HG02588 (cell line): ENCODE measurements at regions not wholly inside any gene's neighbourhood (a gene's known extent, or its start where the extent isn't known, plus 50 kb on each side); places are given as distances from the start of the nearest gene placed in this dataset.
"Not testable (repeated sequence)": the region's sequence is repeated elsewhere in the genome, so short reads cannot be mapped to it uniquely, and the experiment has no call there.

Source experiments
- ATAC-seq: cut with Tn5 transposase; IDR thresholded peaks from one replicate; pipeline ENCODE4 v1.9.1; 2021; ENCODE audit warnings: mild to moderate bottlenecking, moderate library complexity; ENCODE audit not compliant: unreplicated experiment

DNA sequence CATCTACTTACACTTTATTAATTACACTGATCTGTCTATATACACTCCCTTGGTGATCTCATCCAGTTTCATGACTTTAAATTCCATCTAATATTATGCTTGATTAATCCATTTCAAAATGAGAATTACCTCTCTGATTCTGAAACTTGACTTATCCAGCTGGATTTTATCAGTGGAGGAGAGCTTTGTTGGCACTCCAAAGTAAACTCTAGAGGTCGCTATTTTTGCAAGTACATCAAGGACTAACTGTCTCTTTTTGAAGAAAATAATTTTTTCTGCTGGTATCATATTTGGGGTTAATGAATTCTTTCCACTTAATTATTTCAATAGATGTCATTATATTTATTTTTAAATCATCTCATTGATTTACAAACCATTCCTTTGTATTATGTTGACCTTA, 630.3 kb upstream of the MAN1A1 start:
- ATAC-seq = no peak

DNA sequence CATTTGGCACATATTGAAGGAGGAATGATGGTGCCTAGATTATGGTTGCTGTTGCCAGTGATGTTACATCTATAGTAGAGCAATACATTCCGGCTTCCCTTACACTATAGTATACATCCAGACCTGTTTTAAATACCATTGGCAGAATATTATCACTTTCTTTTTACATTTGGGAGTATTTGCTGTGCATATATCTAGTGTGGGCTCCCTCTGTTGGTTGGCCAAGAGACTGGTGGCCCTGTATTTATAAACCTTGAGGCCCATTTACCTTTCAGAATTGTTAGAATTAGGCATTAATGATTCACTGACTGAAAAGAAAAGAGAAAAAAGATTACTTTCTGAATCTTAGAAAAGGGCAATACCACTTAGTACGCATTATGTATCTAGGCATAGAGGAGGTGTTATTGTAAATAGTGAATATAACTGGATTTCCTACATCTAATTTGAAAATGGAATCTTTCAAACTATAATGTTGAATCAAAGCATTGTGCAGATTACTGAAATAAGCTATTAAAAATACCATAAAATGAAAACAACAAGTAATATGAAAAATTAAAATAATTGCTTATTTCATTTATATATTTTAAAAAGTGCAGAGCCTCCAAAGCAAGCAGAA, 628.8 kb upstream of the MAN1A1 start:
- ATAC-seq = peak; percentile 63

DNA sequence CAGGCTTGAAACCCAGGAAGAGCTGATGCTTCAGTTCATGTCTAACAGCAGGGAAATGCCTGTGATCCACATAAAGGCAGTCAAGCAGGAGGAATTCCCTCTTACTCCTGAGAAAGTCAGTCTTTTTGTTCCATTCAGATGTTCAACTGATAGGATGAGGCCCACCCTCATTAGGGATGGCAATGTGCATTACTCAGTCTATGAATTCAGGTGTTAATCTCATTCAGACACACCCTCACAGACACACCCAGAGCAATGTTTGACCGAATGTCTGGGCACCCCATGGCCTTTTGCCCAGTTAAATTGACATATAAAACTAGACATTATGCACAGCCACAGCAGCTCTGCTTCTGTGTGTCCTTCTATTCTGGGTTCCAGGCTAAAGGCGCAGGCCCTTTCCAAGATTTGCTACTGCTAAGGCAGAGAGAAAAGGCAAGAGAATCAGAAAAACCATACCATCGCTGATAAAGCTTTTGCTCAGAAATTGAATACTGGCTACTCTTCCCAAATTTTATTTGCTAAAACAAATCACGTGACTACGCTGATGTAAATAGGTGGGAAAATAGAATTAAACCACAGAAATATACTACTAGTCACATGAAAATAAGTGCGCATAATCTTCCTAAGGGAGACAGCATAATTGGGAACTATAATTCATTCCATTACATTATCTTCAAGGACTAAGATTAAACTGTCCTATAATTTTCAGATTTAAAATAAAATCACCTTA, 625.0 kb upstream of the MAN1A1 start:
- no peak for ATAC-seq

DNA sequence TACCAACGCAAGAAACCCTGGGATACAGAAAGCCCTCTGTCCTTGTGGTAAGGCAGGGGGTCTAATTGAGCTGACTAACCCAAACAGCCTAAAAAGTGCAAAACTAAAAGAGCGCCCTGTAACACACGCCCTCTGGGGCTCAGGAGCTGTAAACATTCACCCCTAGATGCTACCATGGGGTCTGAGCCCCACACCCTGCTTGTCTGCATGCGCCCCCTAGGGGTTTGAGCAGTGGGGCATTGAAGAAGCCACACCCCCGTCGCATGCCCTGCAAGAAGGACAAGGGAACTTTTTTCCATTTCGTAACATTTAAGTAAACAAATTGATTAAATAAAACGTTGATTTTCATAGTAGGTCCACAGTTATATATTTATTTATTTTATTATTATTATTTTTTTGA, 616.9 kb upstream of the MAN1A1 start:
- no peak for ATAC-seq

DNA sequence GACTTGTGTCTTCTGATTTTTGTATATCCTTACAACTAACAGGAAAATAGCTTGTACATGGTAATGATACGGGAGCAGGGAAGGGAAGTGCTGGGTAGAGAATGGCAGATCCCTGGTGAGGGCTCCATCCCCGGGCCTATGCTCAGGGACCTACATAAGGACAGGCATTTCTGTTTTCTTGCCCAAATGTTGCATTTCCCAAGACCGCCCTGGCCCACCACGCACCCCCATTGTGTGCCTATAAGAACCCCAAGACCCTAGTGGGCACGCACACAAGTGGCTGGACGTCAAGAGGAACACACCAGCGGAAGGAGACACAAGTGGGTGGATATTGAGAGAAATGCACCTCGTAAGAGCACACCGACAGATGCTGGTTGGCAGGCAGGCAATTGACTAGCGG, 616.3 kb upstream of the MAN1A1 start:
- ATAC-seq = no peak

DNA sequence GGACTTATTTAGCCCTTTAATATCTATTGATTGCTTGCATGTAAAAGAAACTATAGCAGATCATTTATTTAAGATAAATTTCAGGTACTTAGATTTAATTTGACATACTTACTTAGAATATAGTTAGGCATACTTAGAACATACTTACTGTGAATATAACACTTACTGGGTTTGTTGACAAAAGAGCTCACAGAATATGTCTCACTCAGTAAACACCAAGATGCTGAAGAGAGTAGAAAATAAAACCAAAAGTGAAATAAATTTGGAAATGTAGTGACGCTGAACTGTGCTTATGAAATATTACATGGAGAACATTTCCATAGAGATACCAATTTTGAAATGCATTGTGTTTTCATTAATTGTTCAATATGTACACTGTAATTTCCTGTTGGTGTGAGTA, 615.4 kb upstream of the MAN1A1 start:
- no peak for ATAC-seq

DNA sequence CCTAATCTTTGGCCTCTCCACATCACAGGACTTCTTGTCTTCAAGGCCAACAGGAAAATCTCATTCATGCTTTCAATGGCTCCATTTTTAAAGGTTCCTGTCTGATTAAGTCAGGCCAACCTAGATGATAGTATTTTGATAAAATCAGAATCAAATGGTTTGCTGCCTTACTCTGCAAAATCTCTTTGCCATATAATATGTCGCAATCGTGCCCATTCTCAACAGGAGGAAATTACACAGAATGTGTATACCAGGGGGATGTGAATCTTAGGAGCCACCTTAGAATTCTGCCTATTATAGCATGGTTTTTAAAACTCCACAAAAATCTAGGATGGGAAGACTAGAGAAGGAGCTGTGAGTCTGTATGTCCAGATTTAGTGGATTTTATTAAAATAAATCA, 612.9 kb upstream of the MAN1A1 start:
- no peak for ATAC-seq

DNA sequence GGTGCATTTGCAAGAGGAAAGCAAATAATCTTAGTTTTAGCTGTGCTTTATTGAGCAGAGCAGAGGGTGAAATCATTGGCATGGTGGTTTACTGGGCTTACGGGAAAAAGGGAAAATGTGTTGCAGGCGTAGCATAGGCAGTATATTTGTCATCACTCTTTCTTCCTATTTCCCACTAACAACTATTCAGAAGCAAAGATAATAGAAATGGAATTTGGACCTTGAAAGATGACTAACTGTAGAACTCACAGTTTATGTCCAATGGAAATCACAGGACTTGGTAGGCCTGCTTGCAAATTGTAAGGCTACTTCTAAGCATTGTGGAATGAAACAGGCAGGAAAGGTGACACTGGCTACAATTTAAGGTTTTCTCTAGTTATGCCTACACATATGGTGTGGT, 611.9 kb upstream of the MAN1A1 start:
- ATAC-seq = no peak

DNA sequence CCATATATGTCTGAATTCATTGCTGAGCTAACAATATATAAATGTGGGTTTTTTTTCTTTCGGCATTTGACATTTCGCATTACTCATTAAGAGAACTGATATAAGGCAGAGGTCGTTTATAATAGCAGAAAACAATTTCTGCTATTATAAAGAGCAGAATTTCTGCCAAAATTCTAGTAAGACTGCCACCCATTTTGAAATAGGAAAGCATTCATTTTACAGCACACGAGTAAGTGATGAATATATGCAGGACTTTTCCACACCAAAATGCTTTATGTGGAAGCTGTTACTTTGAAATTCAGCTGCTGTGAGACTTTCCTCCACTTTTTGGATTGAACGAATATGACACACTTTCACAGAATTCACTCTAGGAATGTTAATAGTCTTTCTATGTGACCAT, 610.9 kb upstream of the MAN1A1 start:
- ATAC-seq = no peak

DNA sequence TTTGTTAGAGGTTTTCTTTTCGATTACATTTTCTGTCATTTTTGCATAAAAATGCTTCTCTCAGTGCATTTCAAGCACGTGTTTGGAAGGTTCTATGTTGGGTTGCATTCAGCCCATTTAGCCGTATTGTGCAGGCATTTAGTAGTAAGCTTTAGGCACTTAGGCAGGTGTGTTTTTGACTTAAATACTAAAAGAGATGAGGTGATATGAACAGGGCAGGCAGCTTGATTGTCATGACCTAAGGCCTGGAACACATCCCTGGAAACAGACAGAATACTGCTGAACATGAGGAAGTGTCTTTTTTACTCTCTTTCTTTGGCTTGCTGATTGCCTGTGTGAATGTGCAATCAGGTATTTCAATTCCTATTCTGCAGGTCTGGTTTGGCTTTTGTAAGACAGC, 610.5 kb upstream of the MAN1A1 start:
- ATAC-seq = no peak

DNA sequence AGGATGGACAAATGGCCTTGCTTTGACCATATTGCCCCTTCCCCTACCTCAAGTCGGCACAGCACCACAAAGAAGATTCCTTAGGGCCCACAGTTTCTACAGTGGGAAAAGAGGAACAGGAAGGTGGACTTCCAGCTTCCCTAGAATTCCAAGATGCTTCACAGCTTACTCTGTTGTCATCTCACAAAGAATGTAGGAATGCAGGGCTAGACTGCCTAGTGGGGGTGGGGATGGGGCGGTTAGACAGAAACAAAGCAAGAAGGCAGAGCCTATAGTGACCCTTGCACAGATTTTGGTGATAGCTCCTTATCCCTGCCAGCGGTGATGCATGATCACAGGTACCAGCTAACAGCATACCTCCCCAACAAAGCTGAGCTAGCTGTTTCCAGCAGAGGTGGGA, 607.6 kb upstream of the MAN1A1 start:
- no peak for ATAC-seq

DNA sequence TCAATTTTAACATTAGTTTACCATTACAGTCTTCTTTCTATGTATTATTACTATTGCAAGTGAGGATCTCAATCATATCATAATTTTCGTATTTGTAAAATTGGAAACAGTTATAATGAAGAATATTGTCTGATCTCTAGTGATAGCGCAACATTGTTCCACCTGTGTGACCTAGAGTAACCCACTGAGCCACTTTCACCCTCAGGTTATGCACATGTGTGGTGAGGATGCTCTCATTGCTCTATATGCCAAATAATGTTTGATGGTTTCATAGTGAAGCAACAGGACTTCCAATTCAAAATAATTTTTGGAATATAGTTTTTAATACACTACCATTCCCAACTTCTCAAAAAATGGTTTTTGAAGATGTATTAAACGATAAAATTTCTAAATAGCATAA, 603.1 kb upstream of the MAN1A1 start:
- ATAC-seq = no peak

DNA sequence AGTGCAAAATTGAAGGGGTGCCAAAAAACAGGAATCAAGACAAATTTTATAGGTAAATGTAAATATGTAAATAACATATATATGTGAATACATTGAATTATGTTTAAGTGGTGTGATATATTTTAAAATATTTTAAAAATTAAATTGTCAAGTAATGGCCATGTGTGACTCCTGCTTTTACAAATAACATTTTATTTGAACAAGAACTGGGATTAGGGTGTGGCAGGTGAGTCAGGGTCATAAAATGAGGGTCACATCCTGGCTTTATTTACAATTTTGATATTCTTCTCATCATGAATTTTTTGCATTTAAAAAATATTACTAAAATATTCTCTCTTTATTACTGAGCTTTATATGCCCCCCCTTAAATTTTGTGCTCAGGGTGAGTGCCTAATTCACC, 601.1 kb upstream of the MAN1A1 start:
- no peak for ATAC-seq

DNA sequence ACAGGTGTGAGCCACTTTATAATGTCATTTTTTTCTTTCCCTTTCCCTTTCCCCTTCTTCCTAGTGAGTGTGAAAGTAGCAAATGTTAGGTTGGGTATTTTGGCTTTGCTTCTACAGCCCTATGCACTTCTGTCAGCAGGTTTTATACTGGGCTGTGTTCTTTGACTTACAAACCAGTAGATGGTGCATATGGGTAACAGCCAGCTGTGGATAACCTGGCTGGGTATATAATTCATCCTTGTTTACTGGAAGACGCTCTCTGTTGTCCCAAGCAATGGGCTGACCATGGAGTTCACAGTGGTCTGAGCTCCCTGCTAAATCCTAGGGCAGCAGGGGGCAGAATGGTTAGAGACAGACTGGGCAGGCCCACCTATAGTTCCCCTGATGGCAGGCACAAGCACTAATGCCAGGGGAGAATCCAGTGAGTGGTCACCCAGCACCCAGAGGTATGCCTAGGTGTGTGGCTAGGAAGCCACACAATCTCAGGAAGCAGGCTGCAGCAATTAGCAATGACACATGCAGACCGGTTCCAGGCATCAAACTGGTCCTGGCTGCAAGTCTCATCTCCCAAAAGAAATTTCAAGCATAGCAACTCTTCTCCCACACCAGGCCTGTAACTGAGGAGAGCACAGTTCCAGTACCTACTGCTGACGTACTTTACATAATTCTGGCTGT, 592.7 kb upstream of the MAN1A1 start:
- no peak for ATAC-seq

DNA sequence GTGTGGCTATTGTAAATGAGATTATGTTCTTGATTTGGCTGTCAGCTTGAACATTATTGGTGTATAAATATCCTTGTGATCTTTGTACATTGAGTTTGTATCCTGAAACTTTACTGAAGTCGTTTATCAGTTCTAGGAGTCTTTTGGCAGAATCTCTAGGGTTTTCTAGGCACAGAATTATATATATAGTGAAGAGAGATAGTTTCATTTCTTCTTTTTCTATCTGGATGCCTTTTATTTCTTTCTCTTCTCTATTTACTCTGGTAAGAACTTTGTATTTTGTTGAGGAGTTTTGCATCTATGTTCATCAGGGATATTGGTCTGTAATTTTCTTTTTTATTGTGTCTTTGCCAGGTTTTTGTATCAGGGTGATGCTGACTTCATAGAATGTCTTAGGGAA, 589.2 kb upstream of the MAN1A1 start:
- ATAC-seq = no peak

DNA sequence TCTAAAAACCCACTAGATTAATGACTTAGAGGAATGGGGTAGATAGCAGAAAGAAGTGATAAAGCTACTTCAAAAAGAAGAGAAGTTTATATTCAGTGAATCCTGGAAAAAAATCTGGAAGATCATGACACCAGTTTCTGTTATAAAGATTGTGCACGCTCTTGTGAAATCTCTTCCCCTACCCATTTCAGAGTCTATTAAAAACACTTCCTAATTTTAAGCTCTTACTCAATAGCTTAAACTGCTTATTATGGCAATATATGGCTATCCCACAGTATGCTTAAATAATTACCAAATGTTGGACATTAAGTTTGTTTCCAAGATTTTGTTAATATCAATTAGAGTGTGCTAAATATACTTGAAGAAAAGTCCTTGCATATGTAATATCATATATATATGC, 585.3 kb upstream of the MAN1A1 start:
- no peak for ATAC-seq

DNA sequence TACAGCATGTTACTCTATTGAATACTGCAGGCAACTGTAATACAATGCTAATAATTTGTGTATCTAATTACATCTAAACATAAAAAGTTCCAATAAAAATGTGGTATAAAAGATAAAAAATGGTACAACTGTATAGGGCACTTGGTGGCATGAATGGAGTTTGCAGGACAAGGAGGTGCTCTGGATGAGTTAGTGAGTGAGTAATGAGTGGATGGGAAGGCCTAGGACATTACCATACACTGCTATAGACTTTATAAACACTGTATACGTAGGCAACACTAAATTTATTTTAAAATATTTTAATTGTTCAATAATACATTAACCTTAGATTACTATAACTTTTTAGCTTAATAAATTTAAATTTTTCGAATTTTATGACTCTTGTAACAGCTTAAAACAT, 579.6 kb upstream of the MAN1A1 start:
- no peak for ATAC-seq

DNA sequence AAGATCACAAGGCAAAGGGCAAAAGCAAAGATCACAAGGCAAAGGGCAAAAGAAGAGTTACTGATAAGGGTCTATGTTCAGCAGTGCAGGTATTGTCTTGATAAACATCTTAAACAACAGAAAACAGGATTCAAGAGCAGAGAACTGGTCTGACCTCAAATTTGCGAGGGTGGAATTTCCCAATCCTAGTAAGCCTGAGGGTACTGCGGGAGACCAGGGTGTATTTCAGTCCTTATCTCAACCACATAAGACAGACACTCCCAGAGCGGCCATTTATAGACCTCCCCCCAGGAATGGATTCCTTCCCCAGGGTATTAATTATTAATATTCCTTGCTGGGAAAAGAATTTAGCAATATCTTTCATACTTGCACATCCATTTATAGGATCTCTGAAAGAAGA, 575.3 kb upstream of the MAN1A1 start:
- not testable (repeated sequence) for ATAC-seq

DNA sequence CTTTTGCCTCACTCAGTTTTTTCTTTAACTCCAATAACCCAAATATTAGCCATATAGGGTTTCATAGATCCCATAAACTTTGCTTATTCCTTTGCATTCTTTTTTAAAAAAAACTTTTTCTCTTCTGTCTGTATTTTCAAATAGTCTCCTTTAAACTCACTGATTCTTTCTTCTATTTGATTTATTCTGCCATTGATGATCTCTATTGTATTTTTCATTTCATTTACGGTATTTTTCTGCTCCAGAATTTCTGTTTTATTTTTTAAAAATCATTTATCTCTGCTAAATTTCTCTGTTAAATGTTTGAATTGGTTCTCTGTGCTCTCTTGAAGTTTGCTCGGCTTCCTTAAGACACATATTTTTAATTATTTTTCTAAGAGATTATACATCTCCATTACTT, 573.3 kb upstream of the MAN1A1 start:
- ATAC-seq = no peak

DNA sequence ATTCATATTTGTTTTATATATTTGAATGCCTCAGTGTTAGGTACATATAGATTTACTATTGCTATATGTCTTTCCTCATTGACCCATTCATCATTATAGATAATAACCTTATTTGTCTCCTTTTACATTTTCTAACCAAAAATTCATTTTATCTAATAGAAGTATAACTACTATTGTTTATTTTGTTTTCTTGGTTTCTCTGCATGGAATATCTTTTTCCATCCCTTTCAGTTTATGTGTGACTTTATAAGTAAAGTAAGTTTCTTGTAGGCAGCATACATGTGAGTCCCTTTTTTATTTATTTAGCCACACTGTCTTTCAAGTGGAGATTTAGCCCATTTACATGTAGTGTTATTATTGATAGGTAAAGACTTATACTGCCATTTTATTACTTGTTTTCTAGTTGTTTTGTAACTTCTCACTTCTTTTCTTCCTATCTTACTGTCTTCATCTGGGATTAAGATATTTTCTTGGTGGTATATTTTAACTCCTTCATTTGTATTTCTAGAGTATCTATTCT, 572.0 kb upstream of the MAN1A1 start:
- ATAC-seq = no peak

DNA sequence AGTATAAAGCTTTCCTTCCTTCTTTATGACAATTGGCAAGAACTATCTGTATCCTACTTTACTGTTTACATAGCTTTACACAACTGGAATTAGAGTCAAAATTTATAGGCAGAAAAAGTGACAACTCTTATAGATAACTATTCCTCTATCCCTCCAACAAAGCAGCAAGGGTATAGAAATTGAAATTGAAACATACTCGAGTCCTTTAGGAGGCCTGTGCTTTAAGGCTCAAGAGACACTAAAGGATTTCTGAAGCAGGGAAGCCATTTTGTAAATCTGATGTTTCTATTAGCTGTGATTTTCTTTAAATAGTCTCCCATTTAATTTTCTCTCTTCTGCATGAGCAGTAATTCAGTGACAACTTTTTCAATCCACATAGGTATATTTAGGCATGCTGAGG, 567.6 kb upstream of the MAN1A1 start:
- no peak for ATAC-seq

DNA sequence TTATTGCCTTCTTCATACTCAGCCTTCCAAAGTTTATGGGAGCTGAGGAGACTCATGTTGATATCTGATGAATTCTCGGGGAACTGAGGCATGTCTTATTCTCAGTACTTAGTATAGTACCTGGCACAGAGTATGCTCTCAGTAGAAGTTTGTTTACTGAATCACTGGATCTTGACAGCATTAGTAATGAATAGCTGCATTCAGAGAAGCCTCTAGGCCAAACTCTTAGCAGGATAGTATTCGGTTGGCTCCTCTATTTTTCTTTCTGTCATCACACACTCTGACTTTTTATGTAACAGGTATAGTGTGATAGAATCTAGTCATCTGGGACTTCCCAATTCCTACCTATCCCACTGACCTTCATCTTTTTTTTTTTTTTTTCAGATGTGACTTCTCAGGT, 566.4 kb upstream of the MAN1A1 start:
- ATAC-seq = no peak
